ENCODE measurements at regions not wholly inside any gene's neighbourhood (a gene's known extent, or its start where the extent isn't known, plus 50 kb on each side); places are given as distances from the start of the nearest gene placed in this dataset.
A peak's percentile ranks its signal among the peaks of the same experiment; 100 is the strongest.

DNA sequence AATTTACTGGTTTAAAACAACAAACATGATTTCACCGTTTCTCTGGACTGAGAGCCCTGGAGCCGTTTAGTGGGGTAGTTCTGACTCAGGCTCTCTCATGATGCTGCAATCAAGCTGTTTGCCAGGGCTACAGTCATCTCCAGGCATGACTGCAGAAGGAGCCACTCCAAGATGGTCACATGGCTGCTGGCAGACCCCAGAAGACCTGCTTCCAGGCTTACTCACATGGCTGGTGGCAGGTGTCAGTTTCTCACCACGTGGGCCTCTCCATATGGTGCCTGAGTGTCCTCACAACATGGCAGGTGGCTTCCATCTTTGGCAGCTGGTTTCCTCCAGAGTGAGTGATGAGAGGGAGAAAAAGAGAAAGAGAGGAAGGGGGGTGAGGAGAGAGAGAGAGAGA is 378.3 kb upstream of the RGMA start:
- no peak overlapping the region for H3K23ac ChIP-seq (ENCODE audit: low read length)
- no peaks in the 10 kb centered on the region for H3K36me3 ChIP-seq (ENCODE audit: control insufficient read depth, insufficient read depth, low read length)
- no CpG with 5 or more reads among the region's 3 CpGs for WGBS (ENCODE audit: extremely low coverage, insufficient coverage, low lambda C conversion rate)
- no peaks in the 10 kb centered on the region for H3K79me1 ChIP-seq (ENCODE audit: low read length)
- no peak overlapping the region for H4K5ac ChIP-seq (ENCODE audit: low read length)
- no peaks in the 10 kb centered on the region for H3K79me2 ChIP-seq (ENCODE audit: control insufficient read depth, insufficient read depth, low read length)
- no peaks in the 10 kb centered on the region for H3K4me1 ChIP-seq (ENCODE audit: control insufficient read depth, low read depth, low read length)
- H2BK5ac ChIP-seq (ENCODE audit: low read length) = no peak overlapping the region
- H3K4me3 ChIP-seq (ENCODE audit: low read length) = no peak overlapping the region
- no peak overlapping the region for H3K9ac ChIP-seq (ENCODE audit: low read length)
- no peak overlapping the region for H2BK15ac ChIP-seq (replicated peaks; ENCODE audit: low read depth)
- H3K4me2 ChIP-seq (ENCODE audit: low read length) = no peak overlapping the region
- H3K27ac ChIP-seq (ENCODE audit: low read depth, low read length) = no peak overlapping the region
- no peak overlapping the region for H4K8ac ChIP-seq (ENCODE audit: low read depth, low read length)
- no peak overlapping the region for H2BK120ac ChIP-seq (ENCODE audit: low read depth, low read length)
- H3K56ac ChIP-seq (ENCODE audit: low read length) = no peak overlapping the region
- H3K27me3 ChIP-seq (ENCODE audit: insufficient read depth, low read length, poor library complexity) = no peaks in the 10 kb centered on the region
- no peak overlapping the region for H2AK5ac ChIP-seq (ENCODE audit: low read length)
- H3K4ac ChIP-seq (ENCODE audit: low read depth, low read length) = no peak overlapping the region
- DNase-seq = peak; percentile 10
- H3K18ac ChIP-seq (ENCODE audit: low read length) = no peak overlapping the region

DNA sequence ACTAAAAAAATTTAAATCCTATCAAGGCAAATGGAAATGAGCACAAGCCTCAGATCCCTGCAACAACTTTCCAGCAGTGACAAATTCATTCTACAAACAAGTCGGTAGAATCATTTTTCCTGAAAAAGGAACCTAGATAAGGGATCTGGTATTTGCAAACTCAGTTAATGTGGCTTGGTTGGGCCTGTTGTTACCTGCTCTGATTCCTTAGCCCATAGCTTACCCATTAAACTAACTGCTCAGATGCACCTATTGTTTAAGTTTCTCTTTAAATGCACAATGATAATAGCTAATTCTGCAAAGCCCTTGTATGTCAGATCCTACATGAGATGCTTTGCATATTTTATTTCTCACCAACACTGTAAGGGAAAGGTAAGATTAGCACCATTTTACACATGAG is 377.4 kb upstream of the RGMA start:
- Histone ChIP-seq H2BK5ac (ENCODE audit: low read length) (no peak overlapping the region), H2BK15ac (replicated peaks; ENCODE audit: low read depth) (no peak overlapping the region), H3K79me2 (ENCODE audit: control insufficient read depth, insufficient read depth, low read length) (no peaks in the 10 kb centered on the region), H3K56ac (ENCODE audit: low read length) (no peak overlapping the region), H2AK5ac (ENCODE audit: low read length) (no peak overlapping the region), H4K8ac (ENCODE audit: low read depth, low read length) (no peak overlapping the region), H4K5ac (ENCODE audit: low read length) (no peak overlapping the region), H3K4me3 (ENCODE audit: low read length) (no peak overlapping the region), H3K4ac (ENCODE audit: low read depth, low read length) (no peak overlapping the region), H3K27ac (ENCODE audit: low read depth, low read length) (no peak overlapping the region), H3K36me3 (ENCODE audit: control insufficient read depth, insufficient read depth, low read length) (no peaks in the 10 kb centered on the region), H3K27me3 (ENCODE audit: insufficient read depth, low read length, poor library complexity) (no peaks in the 10 kb centered on the region), H3K4me1 (ENCODE audit: control insufficient read depth, low read depth, low read length) (no peaks in the 10 kb centered on the region), H3K79me1 (ENCODE audit: low read length) (no peaks in the 10 kb centered on the region), H3K23ac (ENCODE audit: low read length) (no peak overlapping the region), H3K4me2 (ENCODE audit: low read length) (no peak overlapping the region), H2BK120ac (ENCODE audit: low read depth, low read length) (no peak overlapping the region), H3K9ac (ENCODE audit: low read length) (no peak overlapping the region), H3K18ac (ENCODE audit: low read length) (no peak overlapping the region)
- WGBS (ENCODE audit: extremely low coverage, insufficient coverage, low lambda C conversion rate) = no CpG with 5 or more reads among the region's 1 CpG
- no peak for DNase-seq

DNA sequence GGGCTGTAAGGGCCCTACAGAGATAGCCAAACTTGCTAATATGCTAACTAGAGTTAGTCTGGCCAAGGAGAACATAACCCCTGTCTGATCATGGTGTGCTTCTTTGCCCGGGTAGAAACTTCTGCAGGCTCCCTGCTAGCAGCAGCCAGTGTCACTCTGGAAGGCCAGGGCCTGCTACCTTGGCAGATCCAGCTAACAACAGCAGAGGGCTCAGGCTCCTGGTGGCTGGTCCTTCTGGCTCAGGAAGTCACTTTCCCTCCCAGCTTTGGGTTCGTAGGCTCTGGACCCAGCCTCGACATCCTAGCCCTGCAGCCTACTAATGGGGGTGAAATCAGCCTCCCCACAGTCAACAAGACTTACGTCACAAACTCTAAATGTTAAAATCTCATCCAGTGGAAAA is 373.7 kb upstream of the RGMA start:
- Histone ChIP-seq H2BK15ac (replicated peaks; ENCODE audit: low read depth) (no peak overlapping the region), H3K4me1 (ENCODE audit: control insufficient read depth, low read depth, low read length) (no peaks in the 10 kb centered on the region), H3K79me1 (ENCODE audit: low read length) (no peaks in the 10 kb centered on the region), H3K79me2 (ENCODE audit: control insufficient read depth, insufficient read depth, low read length) (no peaks in the 10 kb centered on the region), H3K56ac (ENCODE audit: low read length) (no peak overlapping the region), H3K4me3 (ENCODE audit: low read length) (no peak overlapping the region), H3K23ac (ENCODE audit: low read length) (no peak overlapping the region), H3K9ac (ENCODE audit: low read length) (no peak overlapping the region), H3K4ac (ENCODE audit: low read depth, low read length) (no peak overlapping the region), H3K27ac (ENCODE audit: low read depth, low read length) (no peak overlapping the region), H2AK5ac (ENCODE audit: low read length) (no peak overlapping the region), H3K18ac (ENCODE audit: low read length) (no peak overlapping the region), H2BK120ac (ENCODE audit: low read depth, low read length) (no peak overlapping the region), H3K36me3 (ENCODE audit: control insufficient read depth, insufficient read depth, low read length) (no peaks in the 10 kb centered on the region), H3K27me3 (ENCODE audit: insufficient read depth, low read length, poor library complexity) (no peaks in the 10 kb centered on the region), H4K8ac (ENCODE audit: low read depth, low read length) (no peak overlapping the region), H3K4me2 (ENCODE audit: low read length) (no peak overlapping the region), H2BK5ac (ENCODE audit: low read length) (no peak overlapping the region), H4K5ac (ENCODE audit: low read length) (no peak overlapping the region)
- no CpG with 5 or more reads among the region's 4 CpGs for WGBS (ENCODE audit: extremely low coverage, insufficient coverage, low lambda C conversion rate)
- DNase-seq = peak; percentile 16

GRCh38 chr15:93460717-93461116 is 371.7 kb upstream of the RGMA start:
- no peaks in the 10 kb centered on the region for H3K79me2 ChIP-seq (ENCODE audit: control insufficient read depth, insufficient read depth, low read length)
- H3K18ac ChIP-seq (ENCODE audit: low read length) = no peak overlapping the region
- no peak overlapping the region for H2AK5ac ChIP-seq (ENCODE audit: low read length)
- no peak overlapping the region for H3K27ac ChIP-seq (ENCODE audit: low read depth, low read length)
- no peaks in the 10 kb centered on the region for H3K36me3 ChIP-seq (ENCODE audit: control insufficient read depth, insufficient read depth, low read length)
- no peak overlapping the region for H2BK15ac ChIP-seq (replicated peaks; ENCODE audit: low read depth)
- no peak for DNase-seq
- H4K8ac ChIP-seq (ENCODE audit: low read depth, low read length) = no peak overlapping the region
- H4K5ac ChIP-seq (ENCODE audit: low read length) = no peak overlapping the region
- no peaks in the 10 kb centered on the region for H3K4me1 ChIP-seq (ENCODE audit: control insufficient read depth, low read depth, low read length)
- no peak overlapping the region for H3K4me3 ChIP-seq (ENCODE audit: low read length)
- H3K56ac ChIP-seq (ENCODE audit: low read length) = no peak overlapping the region
- H3K4me2 ChIP-seq (ENCODE audit: low read length) = no peak overlapping the region
- H2BK120ac ChIP-seq (ENCODE audit: low read depth, low read length) = no peak overlapping the region
- H3K23ac ChIP-seq (ENCODE audit: low read length) = no peak overlapping the region
- H3K9ac ChIP-seq (ENCODE audit: low read length) = no peak overlapping the region
- H3K4ac ChIP-seq (ENCODE audit: low read depth, low read length) = no peak overlapping the region
- H3K79me1 ChIP-seq (ENCODE audit: low read length) = no peaks in the 10 kb centered on the region
- no peak overlapping the region for H2BK5ac ChIP-seq (ENCODE audit: low read length)
- no peaks in the 10 kb centered on the region for H3K27me3 ChIP-seq (ENCODE audit: insufficient read depth, low read length, poor library complexity)

- H3K18ac ChIP-seq (ENCODE audit: low read length) = no peak overlapping the region
- H2BK5ac ChIP-seq (ENCODE audit: low read length) = no peak overlapping the region
- H2BK120ac ChIP-seq (ENCODE audit: low read depth, low read length) = no peak overlapping the region
- no peak overlapping the region for H4K8ac ChIP-seq (ENCODE audit: low read depth, low read length)
- no peaks in the 10 kb centered on the region for H3K36me3 ChIP-seq (ENCODE audit: control insufficient read depth, insufficient read depth, low read length)
- no CpG with 5 or more reads among the region's 3 CpGs for WGBS (ENCODE audit: extremely low coverage, insufficient coverage, low lambda C conversion rate)
- H3K4ac ChIP-seq (ENCODE audit: low read depth, low read length) = no peak overlapping the region
- H3K79me2 ChIP-seq (ENCODE audit: control insufficient read depth, insufficient read depth, low read length) = no peaks in the 10 kb centered on the region
- no peak overlapping the region for H3K56ac ChIP-seq (ENCODE audit: low read length)
- H3K4me1 ChIP-seq (ENCODE audit: control insufficient read depth, low read depth, low read length) = no peaks in the 10 kb centered on the region
- no peak overlapping the region for H3K4me3 ChIP-seq (ENCODE audit: low read length)
- no peaks in the 10 kb centered on the region for H3K27me3 ChIP-seq (ENCODE audit: insufficient read depth, low read length, poor library complexity)
- H3K23ac ChIP-seq (ENCODE audit: low read length) = no peak overlapping the region
- no peak overlapping the region for H3K4me2 ChIP-seq (ENCODE audit: low read length)
- H3K9ac ChIP-seq (ENCODE audit: low read length) = no peak overlapping the region
- H2BK15ac ChIP-seq (replicated peaks; ENCODE audit: low read depth) = no peak overlapping the region
- no peak overlapping the region for H2AK5ac ChIP-seq (ENCODE audit: low read length)
- no peak overlapping the region for H4K5ac ChIP-seq (ENCODE audit: low read length)
- no peaks in the 10 kb centered on the region for H3K79me1 ChIP-seq (ENCODE audit: low read length)
- DNase-seq = no peak
- no peak overlapping the region for H3K27ac ChIP-seq (ENCODE audit: low read depth, low read length)
Measured at GRCh38 chr15:93459396-93459795, 370.4 kb upstream of the RGMA start.

DNA sequence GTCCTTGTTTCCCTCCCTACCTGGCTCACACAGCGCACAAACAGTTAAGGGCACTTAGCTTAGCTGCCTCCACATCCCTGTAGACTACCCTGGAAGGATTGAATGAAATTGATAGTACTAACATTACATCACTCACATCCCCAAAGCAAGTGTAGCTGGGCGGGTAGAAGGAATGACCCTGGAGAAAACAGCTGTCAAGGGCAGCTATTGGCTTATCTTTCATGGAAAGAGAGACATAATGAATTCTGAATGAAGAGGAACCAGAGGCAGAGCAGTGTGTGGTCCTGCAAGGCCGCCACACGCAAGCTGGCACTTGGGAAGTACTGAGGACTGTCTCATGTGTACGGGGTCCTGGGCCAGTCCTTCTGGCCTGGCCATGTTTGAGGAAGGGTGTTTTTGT is 369.6 kb upstream of the RGMA start:
- Histone ChIP-seq H3K56ac (ENCODE audit: low read length) (no peak overlapping the region), H3K27me3 (ENCODE audit: insufficient read depth, low read length, poor library complexity) (no peaks in the 10 kb centered on the region), H3K79me2 (ENCODE audit: control insufficient read depth, insufficient read depth, low read length) (no peaks in the 10 kb centered on the region), H3K23ac (ENCODE audit: low read length) (no peak overlapping the region), H3K9ac (ENCODE audit: low read length) (no peak overlapping the region), H3K79me1 (ENCODE audit: low read length) (no peaks in the 10 kb centered on the region), H3K4me1 (ENCODE audit: control insufficient read depth, low read depth, low read length) (no peaks in the 10 kb centered on the region), H3K18ac (ENCODE audit: low read length) (no peak overlapping the region), H2BK15ac (replicated peaks; ENCODE audit: low read depth) (no peak overlapping the region), H2BK5ac (ENCODE audit: low read length) (no peak overlapping the region), H3K27ac (ENCODE audit: low read depth, low read length) (no peak overlapping the region), H3K4me2 (ENCODE audit: low read length) (no peak overlapping the region), H3K36me3 (ENCODE audit: control insufficient read depth, insufficient read depth, low read length) (no peaks in the 10 kb centered on the region), H2BK120ac (ENCODE audit: low read depth, low read length) (no peak overlapping the region), H3K4ac (ENCODE audit: low read depth, low read length) (no peak overlapping the region), H4K5ac (ENCODE audit: low read length) (no peak overlapping the region), H3K4me3 (ENCODE audit: low read length) (no peak overlapping the region), H2AK5ac (ENCODE audit: low read length) (no peak overlapping the region), H4K8ac (ENCODE audit: low read depth, low read length) (no peak overlapping the region)
- DNase-seq = no peak
- WGBS (ENCODE audit: extremely low coverage, insufficient coverage, low lambda C conversion rate) = no CpG with 5 or more reads among the region's 5 CpGs
